ENCODE measurements at regions not wholly inside any gene's neighbourhood (a gene's known extent, or its start where the extent isn't known, plus 50 kb on each side); places are given as distances from the start of the nearest gene placed in this dataset.

- no peak for TF ChIP-seq SP1 (IDR thresholded peaks at IDR 0.05; ENCODE audit: low read depth)
- no peak for TF ChIP-seq ATF3 (IDR thresholded peaks at IDR 0.05)
- Histone ChIP-seq H3K27me3 (ENCODE audit: insufficient read depth, low read length) (no peaks in the 10 kb centered on the region), H3K27ac (ENCODE audit: low read depth, low read length) (no peak overlapping the region), H3K4me3 (replicated peaks in 1 of 2; ENCODE audit: low read depth in 1 of 2, low read length in 2 of 2) (no peak overlapping the region), H3K36me3 (ENCODE audit: control insufficient read depth in 1 of 2, insufficient read depth in 2 of 2, low read length in 2 of 2) (no peaks in the 10 kb centered on the region), H2AFZ (ENCODE audit: low read depth, low read length, poor library complexity, severe bottlenecking) (no peak overlapping the region), H3K9me3 (ENCODE audit: control insufficient read depth in 1 of 2, insufficient read depth in 1 of 2, low read depth in 1 of 2, low read length in 2 of 2) (peaks cover 12 to 40% of the 10 kb centered on the region in 2 experiments; a peak in 3 of 4 replicates), H3K4me1 (ENCODE audit: control insufficient read depth in 1 of 2, insufficient read depth in 2 of 2, low read length in 2 of 2) (no peaks in the 10 kb centered on the region), H3K79me2 (ENCODE audit: insufficient read depth, low read length) (no peaks in the 10 kb centered on the region), H3K9ac (ENCODE audit: low read length) (no peak overlapping the region), H3K4me2 (ENCODE audit: low read length) (no peak overlapping the region), H4K20me1 (ENCODE audit: insufficient read depth) (no peaks in the 10 kb centered on the region), H3K9me2 (ENCODE audit: insufficient read depth) (no peaks in the 10 kb centered on the region)
- BruUV-seq (replicated peaks): no TSS peak
- RAD21 ChIA-PET (ENCODE audit: low non-redundant PET in 1 of 2, low total read pairs in 2 of 2, uncharacterized antibody in 2 of 2, unreplicated experiment in 2 of 2): no interaction called here
- DNase-seq (ENCODE audit: low read depth, low spot score) (no peak), ATAC-seq (no peak)
- intact Hi-C loops (cut with micrococcal nuclease): no loop called here
- POLR2A ChIA-PET: no interaction called here
- CTCF ChIA-PET: no interaction called here
Measured at GRCh38 chr5:2989517-2989916, 238.0 kb upstream of the IRX2 start.

- H3K4me1 ChIP-seq (ENCODE audit: control insufficient read depth in 1 of 2, insufficient read depth in 2 of 2, low read length in 2 of 2): no peaks in the 10 kb centered on the region
- intact Hi-C loops (cut with micrococcal nuclease): no loop called here
- H4K20me1 ChIP-seq (ENCODE audit: insufficient read depth): no peaks in the 10 kb centered on the region
- no TSS peak for BruUV-seq (replicated peaks)
- no peaks in the 10 kb centered on the region for H3K36me3 ChIP-seq (ENCODE audit: control insufficient read depth in 1 of 2, insufficient read depth in 2 of 2, low read length in 2 of 2)
- ATAC-seq: no peak
- POLR2A ChIA-PET: no interaction called here
- H3K9me2 ChIP-seq (ENCODE audit: insufficient read depth): no peaks in the 10 kb centered on the region
- no peaks in the 10 kb centered on the region for H3K79me2 ChIP-seq (ENCODE audit: insufficient read depth, low read length)
- H3K27me3 ChIP-seq (ENCODE audit: insufficient read depth, low read length): no peaks in the 10 kb centered on the region
- no peak overlapping the region for H3K4me2 ChIP-seq (ENCODE audit: low read length)
- H3K27ac ChIP-seq (ENCODE audit: low read depth, low read length): no peak overlapping the region
- peaks cover 17 to 34% of the 10 kb centered on the region in 2 experiments; a peak in 3 of 4 replicates for H3K9me3 ChIP-seq (ENCODE audit: control insufficient read depth in 1 of 2, insufficient read depth in 1 of 2, low read depth in 1 of 2, low read length in 2 of 2)
- no peak overlapping the region for H3K4me3 ChIP-seq (replicated peaks in 1 of 2; ENCODE audit: low read depth in 1 of 2, low read length in 2 of 2)
- RAD21 ChIA-PET (ENCODE audit: low non-redundant PET in 1 of 2, low total read pairs in 2 of 2, uncharacterized antibody in 2 of 2, unreplicated experiment in 2 of 2): no interaction called here
- no peak for DNase-seq (ENCODE audit: low read depth, low spot score)
- CTCF ChIA-PET: no interaction called here
- H3K9ac ChIP-seq (ENCODE audit: low read length): no peak overlapping the region
- H2AFZ ChIP-seq (ENCODE audit: low read depth, low read length, poor library complexity, severe bottlenecking): no peak overlapping the region
- TF ChIP-seq SRF (IDR thresholded peaks at IDR 0.05; ENCODE audit: low read depth): no peak
- TF ChIP-seq SIN3A (IDR thresholded peaks at IDR 0.05; ENCODE audit: low read depth): no peak
- TF ChIP-seq FOSL1 (IDR thresholded peaks at IDR 0.05; ENCODE audit: low read depth): no peak
- no peak for TF ChIP-seq YY1 (IDR thresholded peaks at IDR 0.05; ENCODE audit: extremely low read depth, insufficient replicate concordance, low read depth, low read length)
- TF ChIP-seq CTCF (IDR thresholded peaks at IDR 0.05 in 2 of 3, conservative IDR thresholded peaks at IDR 0.05 in 1 of 3; ENCODE audit: borderline replicate concordance in 1 of 3, insufficient read depth in 1 of 3, low read depth in 2 of 3, low read length in 2 of 3): no peak
- no peak for TF ChIP-seq EGR1 (IDR thresholded peaks at IDR 0.05; ENCODE audit: low read depth)
- no peak for TF ChIP-seq TCF7L2 (IDR thresholded peaks at IDR 0.05; ENCODE audit: borderline replicate concordance, extremely low read depth, insufficient read depth, insufficient read length)
- no peak for TF ChIP-seq ZBTB33 (IDR thresholded peaks at IDR 0.05; ENCODE audit: extremely low read depth, insufficient replicate concordance, low read length)
- TF ChIP-seq REST (IDR thresholded peaks at IDR 0.05; ENCODE audit: low read depth): no peak
- no peak for TF ChIP-seq CBX3 (IDR thresholded peaks at IDR 0.05; ENCODE audit: low read depth)
- no peak for TF ChIP-seq MAX (IDR thresholded peaks at IDR 0.05)
Measured at GRCh38 chr5:2986301-2986700, 234.8 kb upstream of the IRX2 start.
